Breast epithelium (tissue), 3 donors: ENCODE measurements at regions not wholly inside any gene's neighbourhood (a gene's known extent, or its start where the extent isn't known, plus 50 kb on each side); places are given as distances from the start of the nearest gene placed in this dataset.

Experiments used
- POLR2A ChIP-seq: fragments of 450-650 bp; IDR thresholded peaks from one replicate; pipeline ENCODE4 v1.6.1; 2016; ENCODE audit warnings: antibody characterized with exemption, mild to moderate bottlenecking, moderate library complexity
- POLR2AphosphoS5 ChIP-seq, 3 donors: sonication (generic); formaldehyde crosslinking; IDR thresholded peaks; one replicate each; pipeline ENCODE4 v1.6.1; 2017; ENCODE audit warnings: antibody characterized with exemption in 3 of 3
- TF ChIP-seq, protein P1 (sequence below), 3 donors: fragments of 450-650 bp; IDR thresholded peaks; one replicate each; pipeline ENCODE4 v1.5.1; 2016 to 2017; ENCODE audit warnings: antibody characterized with exemption in 3 of 3, mild to moderate bottlenecking in 3 of 3, moderate library complexity in 3 of 3

DNA sequence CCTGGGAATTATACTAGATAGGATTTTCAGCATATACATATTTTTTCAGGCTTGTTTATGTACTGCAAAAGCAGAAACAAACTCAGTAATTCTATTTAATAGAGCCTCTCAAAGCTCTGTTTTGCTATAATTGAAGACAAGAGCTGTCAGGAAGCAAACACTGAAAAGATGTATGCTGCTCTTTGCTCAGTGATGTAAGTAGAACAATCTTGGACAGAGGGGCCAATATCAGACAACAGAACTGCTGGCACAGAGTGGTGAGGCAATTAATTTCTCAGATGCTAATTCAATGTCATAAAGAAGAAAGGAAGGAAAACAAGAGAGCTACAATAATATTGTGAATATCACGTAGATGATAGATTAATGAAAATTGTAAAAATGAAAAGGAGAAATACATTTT is 663.3 kb upstream of the ADGRB3 start:
- TF ChIP-seq POLR2A = no peak
- TF ChIP-seq, protein P1, sequence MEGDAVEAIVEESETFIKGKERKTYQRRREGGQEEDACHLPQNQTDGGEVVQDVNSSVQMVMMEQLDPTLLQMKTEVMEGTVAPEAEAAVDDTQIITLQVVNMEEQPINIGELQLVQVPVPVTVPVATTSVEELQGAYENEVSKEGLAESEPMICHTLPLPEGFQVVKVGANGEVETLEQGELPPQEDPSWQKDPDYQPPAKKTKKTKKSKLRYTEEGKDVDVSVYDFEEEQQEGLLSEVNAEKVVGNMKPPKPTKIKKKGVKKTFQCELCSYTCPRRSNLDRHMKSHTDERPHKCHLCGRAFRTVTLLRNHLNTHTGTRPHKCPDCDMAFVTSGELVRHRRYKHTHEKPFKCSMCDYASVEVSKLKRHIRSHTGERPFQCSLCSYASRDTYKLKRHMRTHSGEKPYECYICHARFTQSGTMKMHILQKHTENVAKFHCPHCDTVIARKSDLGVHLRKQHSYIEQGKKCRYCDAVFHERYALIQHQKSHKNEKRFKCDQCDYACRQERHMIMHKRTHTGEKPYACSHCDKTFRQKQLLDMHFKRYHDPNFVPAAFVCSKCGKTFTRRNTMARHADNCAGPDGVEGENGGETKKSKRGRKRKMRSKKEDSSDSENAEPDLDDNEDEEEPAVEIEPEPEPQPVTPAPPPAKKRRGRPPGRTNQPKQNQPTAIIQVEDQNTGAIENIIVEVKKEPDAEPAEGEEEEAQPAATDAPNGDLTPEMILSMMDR (IDR thresholded peaks at IDR 0.05) = no peak
- TF ChIP-seq POLR2AphosphoS5 (IDR thresholded peaks at IDR 0.05) = no peak
